H1 (cell line): ENCODE measurements at regions not wholly inside any gene's neighbourhood (a gene's known extent, or its start where the extent isn't known, plus 50 kb on each side); places are given as distances from the start of the nearest gene placed in this dataset.

ENCODE experiments used
- GABPA ChIP-seq: IDR thresholded peaks from 2 replicates; pipeline ENCODE4 v1.6.1; 2011; ENCODE audit warnings: mild to moderate bottlenecking, low read length, moderate library complexity, borderline replicate concordance; ENCODE audit not compliant: insufficient read depth
- NANOG ChIP-seq: IDR thresholded peaks from 2 replicates; pipeline ENCODE4 v1.6.1; 2011; ENCODE audit warnings: low read length, low read depth, mild to moderate bottlenecking, inconsistent platforms; ENCODE audit not compliant: insufficient read depth, poor library complexity, severe bottlenecking
- PHF8 ChIP-seq: fragments of 200-600 bp; sonication (generic); conservative IDR thresholded peaks from 2 replicates; pipeline ENCODE4 v1.7.1; 2012; ENCODE audit warnings: low read depth, mild to moderate bottlenecking, inconsistent platforms, low read length, moderate library complexity
- RAD21 ChIP-seq, 2 experiments: IDR thresholded peaks in 1 of 2; conservative IDR thresholded peaks in 1 of 2; 2 replicates each; pipeline ENCODE4 v1.6.1; 2011; ENCODE audit warnings: low read depth in 2 of 2, low read length in 2 of 2, improper control_type of control experiment in 1 of 2, inconsistent platforms in 1 of 2, mild to moderate bottlenecking in 1 of 2, moderate library complexity in 1 of 2
- TF ChIP-seq, protein P1 (sequence below): IDR thresholded peaks from 2 replicates; pipeline ENCODE4 v1.6.1; 2012; ENCODE audit warnings: inconsistent platforms
- TF ChIP-seq, protein P2 (sequence below), 3 experiments: IDR thresholded peaks; 1 replicate in 2 of 3; 2 replicates in 1 of 3; pipeline versions ENCODE4 v1.5.1 to v1.6.1; 2011; ENCODE audit warnings: low read length in 3 of 3, mild to moderate bottlenecking in 3 of 3, inconsistent platforms in 2 of 3, low read depth in 1 of 3, moderate library complexity in 1 of 3; ENCODE audit not compliant: insufficient read depth in 1 of 3; ENCODE audit errors: control extremely low read depth in 1 of 3

DNA sequence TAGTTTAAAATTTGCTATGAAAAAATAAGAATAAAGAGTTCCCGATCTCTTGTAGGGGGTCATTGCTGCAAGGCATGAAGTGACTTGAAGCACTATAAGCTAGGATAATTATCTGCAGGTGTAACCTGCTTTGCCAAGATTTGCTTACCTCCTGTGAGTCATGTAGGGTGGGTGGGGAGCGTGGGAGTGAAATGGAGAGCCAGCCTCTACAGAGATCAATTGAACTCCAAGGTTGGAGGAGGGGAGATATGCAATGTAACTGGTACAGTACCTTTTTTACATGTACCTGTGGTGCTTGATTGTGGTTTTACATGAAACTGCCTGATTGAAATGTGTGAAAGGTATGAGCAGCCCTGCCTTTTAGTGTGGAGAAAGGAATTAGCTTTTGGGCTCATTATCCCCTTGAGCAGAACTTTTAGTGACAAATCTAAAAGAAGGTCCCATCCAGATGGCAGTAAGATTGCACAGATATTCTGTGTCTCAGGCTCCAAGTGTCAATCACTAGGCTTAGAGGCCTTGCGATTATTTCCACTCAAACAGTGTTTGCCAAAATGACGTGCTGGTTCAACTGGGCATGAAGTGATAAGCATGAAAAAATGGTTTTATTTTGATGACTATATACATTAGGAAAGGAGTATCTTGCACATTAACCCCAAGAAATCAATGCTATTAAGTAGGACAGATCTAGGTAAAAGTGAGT, 138.6 kb upstream of the GRB10 start (continued):
- no peak for TF ChIP-seq RAD21 (IDR thresholded peaks at IDR 0.05 in 1 of 2, conservative IDR thresholded peaks at IDR 0.05 in 1 of 2; ENCODE audit: low read depth in 2 of 2, low read length in 2 of 2)
- no peak for TF ChIP-seq PHF8
- TF ChIP-seq, protein P1, sequence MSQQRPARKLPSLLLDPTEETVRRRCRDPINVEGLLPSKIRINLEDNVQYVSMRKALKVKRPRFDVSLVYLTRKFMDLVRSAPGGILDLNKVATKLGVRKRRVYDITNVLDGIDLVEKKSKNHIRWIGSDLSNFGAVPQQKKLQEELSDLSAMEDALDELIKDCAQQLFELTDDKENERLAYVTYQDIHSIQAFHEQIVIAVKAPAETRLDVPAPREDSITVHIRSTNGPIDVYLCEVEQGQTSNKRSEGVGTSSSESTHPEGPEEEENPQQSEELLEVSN = no peak
- TF ChIP-seq, protein P2, sequence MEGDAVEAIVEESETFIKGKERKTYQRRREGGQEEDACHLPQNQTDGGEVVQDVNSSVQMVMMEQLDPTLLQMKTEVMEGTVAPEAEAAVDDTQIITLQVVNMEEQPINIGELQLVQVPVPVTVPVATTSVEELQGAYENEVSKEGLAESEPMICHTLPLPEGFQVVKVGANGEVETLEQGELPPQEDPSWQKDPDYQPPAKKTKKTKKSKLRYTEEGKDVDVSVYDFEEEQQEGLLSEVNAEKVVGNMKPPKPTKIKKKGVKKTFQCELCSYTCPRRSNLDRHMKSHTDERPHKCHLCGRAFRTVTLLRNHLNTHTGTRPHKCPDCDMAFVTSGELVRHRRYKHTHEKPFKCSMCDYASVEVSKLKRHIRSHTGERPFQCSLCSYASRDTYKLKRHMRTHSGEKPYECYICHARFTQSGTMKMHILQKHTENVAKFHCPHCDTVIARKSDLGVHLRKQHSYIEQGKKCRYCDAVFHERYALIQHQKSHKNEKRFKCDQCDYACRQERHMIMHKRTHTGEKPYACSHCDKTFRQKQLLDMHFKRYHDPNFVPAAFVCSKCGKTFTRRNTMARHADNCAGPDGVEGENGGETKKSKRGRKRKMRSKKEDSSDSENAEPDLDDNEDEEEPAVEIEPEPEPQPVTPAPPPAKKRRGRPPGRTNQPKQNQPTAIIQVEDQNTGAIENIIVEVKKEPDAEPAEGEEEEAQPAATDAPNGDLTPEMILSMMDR (IDR thresholded peaks at IDR 0.05; ENCODE audit: control extremely low read depth in 1 of 3, insufficient read depth in 1 of 3, low read depth in 1 of 3, low read length in 3 of 3) = no peak
- no peak for TF ChIP-seq GABPA
- TF ChIP-seq NANOG = no peak
